GM19438 (cell line): ENCODE measurements at regions not wholly inside any gene's neighbourhood (a gene's known extent, or its start where the extent isn't known, plus 50 kb on each side); places are given as distances from the start of the nearest gene placed in this dataset.

Experiments
- ATAC-seq: cut with Tn5 transposase; IDR thresholded peaks from one replicate; pipeline ENCODE4 v1.9.1; 2021; ENCODE audit warnings: low read depth; ENCODE audit not compliant: unreplicated experiment

DNA sequence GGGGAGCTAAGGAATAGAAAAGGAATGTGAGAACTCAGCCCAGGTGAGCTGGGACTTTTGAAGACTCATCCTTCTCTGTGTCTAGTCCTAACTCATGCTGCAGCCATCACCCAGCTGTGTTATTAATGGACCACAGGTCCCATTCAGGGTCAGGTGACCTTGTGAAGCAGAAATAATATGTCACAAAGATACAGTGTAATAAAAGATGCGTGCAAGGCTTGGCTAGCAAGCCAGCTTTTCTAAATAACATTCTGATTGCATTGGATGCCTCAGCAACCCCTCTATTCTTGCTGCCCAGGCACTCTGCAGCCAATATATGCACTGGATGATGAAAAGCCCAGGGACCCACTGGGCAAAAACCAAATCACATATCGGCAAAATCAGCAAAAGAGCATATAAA is 393.1 kb upstream of the PIK3C3 start:
- ATAC-seq = no peak

DNA sequence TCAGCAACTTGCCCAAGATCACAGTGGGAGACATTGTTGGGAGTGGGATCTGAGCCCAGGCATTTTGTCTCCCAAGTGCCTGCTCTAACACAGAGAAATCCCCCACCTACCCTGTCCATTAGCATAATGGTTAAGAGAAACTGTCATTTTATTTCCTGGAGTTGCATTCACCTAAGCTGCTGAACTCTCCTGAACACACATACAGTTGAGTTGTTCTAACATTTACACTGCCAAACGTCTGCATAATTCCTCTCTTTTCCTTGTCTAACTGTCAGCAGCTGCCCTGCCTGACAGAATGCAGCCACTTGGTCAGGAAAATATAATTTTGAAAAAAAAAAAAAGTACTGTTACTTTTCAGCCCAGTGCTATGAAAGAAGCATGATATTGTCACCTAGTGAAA is 396.3 kb upstream of the PIK3C3 start:
- no peak for ATAC-seq

DNA sequence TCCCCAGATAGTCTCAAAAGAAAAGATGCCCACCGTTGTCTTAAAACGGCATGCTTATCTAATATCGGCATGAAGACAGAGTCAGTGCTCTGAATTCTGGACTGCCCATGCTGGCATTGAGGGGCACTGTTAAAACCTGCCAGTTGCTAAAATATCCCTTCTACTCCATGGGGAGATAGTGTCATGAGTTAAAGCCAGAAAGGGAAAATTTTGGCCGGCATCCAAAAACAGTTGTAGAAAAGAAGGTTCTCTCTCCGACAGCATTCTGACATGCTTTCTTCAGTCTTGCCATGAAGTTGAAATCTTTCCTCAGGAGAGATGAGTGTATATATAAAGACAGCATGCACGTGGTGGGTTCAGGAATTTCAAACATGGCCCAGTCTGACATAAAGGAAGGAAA is 401.3 kb upstream of the PIK3C3 start:
- ATAC-seq = no peak

DNA sequence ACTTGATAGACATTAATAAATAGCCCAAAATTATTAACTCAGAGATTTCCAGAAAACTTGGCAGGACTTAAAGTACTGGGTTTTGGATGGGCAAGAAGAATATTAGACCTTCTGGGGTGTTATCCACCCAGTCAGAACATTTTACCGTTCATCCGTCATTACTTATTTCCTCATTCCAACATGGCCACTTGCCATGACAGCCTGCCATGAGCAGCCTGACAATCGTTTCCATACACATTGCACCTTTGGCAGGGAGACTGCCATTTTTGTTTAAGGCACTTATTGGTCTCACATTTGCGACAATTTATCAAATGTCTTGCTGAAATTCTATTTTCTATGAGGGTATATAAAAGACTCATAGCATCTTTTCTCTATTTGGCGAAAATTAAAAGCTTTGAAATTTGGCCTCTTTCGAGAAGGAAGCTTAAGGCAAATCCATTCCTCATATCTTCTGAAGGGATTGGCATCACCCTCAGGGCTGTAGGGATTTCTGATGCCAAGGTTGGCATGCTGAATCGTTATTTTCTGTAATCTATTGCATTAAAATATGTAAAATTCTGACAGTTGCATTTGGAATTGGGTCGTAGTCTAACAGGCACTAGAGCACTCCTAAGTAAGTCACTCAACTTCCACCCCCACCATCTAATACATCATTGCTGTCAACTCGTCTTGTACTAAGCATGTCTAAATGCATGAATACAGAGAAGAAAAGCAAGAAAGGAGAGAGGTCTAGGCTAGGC is 406.3 kb upstream of the PIK3C3 start:
- ATAC-seq = no peak

DNA sequence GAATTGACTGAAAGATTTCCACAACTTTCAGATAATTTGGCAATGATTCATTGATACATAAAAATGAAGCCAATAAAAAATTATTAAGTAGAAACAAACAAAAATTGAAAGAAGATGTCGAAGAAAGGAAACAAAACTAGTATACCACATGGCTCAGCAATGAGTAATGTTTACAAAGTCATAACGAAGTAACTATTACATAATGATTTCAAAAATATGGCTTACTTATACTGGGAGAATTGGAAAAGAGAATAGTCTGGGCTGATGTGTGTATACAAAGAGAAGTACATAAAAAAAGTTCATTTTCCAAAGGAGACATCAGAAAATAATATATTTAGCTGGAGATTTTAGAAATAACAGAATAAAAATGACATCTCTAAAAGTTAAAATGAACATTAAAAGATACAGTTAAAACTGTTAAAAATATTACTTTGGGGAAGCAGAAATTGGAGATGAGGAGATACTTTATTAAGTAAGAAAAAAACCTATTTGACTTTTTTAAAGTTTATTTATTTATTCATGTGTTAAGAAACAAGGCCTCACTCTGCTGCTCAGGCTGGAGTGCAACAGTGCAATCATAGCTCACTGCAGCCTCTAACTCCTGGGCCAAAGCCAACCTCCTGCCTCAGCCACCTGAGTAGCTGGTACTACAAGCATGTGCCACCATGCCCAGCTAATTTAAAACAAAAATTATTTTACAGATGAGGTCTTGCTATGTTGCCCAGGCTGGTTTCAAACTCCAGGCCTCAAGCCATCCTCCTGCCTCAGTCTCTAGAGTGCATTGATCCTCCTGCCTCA is 409.7 kb upstream of the PIK3C3 start:
- ATAC-seq = no peak

DNA sequence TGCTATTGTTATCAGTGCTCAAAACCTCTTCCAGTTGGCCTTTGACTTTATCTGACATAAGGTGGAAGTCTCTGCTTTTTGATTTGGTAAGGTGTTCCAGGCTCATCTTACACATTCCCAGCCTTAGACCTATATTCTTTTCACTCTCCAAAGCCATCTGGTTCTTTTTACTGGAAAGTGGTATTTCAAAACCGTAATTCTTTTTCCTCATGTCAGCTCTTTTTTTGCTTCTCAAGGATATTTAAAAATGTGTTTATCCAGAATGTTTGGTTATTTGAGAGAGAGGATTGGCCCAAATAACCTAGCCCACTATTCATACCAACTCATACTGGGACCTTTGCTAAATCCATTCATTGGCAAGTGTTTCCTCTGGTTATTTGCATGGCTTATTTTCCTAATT is 411.2 kb upstream of the PIK3C3 start:
- ATAC-seq = no peak

DNA sequence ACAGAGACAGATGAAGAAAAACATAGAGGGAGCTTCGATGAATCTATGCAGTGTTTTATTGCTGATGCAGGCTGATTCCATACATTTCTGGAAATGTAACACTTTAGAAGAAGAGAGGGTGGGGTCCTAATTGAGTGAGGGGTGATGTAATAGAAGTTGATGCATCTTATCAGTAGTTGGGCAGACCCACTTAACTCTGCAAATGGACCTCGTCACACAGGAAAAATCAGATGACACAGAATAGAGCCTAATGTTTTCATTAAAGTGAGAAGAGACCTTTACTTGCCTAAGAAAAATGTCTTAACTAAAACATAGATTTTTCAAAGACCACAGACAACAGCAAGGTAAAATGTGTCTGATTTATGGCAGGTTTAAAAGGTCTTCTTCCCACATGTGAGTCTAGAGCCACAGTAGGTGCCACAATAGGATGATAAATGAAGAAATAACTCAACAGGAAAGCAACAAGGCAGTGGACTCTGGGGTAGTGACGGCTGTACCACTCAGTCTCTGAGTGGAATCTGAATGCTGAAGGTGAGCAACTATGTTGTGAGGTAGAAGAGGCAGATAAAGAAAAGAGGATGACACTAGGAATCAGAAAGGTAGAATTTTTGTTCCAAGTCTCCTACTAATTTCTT is 414.7 kb upstream of the PIK3C3 start:
- ATAC-seq = no peak

DNA sequence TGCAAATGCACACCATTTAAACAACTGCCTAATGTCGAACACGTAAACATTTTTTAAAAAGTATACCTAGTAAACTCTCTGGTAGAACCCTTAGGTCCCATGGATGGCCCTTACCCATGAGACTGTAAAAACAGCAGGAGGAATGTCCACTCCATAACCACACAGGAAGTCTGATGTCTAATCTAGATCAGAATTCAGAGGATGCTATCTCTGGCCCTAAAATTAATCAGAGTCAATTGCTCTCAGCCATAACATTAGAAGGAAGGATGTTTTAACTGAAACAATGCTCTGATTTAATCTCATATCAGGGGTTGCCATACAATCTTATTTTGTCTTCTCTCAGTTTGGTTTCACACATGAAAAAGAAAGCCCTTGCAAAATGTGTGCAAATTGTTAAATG is 416.3 kb upstream of the PIK3C3 start:
- no peak for ATAC-seq

DNA sequence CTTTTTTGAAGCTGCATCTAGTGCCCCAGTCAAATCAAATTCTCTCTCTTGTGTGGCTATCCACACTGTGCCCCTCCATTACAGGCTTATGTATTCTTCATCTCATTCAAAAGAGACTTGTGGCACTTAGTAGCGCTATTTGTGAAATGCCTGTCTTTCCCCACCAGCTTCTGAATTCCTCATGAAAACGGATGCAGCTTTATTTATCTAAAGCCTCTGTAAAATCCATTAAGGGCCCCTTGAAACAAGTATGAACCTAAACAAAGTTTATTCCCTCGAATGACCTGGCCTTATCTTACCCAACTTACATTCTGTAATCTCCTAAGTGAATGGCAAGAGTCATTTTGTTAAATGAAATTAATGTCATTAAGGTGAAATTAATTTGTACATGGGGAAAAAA is 417.4 kb upstream of the PIK3C3 start:
- no peak for ATAC-seq

DNA sequence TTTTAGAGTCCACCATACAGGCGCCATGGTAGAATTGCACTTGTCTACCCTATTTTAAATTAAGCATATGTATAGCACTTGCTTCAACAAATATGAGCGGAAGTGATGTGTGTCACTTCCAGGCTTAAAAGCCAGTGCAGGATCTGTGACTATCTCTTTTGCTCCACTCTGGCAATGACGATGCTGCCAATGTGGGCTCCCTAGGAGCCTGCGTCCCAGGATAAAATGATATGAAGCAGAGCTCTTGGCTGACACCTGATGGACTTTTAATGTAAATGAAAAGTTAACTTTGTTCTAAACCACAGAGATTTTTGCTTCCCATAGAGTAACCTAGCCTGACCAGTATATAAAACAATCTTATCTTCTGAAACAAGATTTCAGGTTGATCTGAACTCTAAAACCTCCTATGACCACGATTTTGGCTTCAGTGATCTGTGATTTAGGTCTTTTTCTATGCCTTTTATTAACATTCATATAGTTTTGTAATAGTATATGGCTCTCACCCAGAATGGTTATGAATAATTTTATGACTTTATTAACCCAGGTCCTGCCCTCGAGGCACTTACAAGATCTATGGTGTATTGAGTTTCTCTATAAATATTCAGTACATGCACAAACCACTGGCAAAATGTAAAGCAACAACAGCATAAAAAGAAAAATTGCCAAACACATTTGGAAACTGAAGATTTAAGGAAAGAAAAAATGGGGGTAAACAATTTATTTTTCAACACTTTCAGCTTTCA is 422.5 kb upstream of the PIK3C3 start:
- no peak for ATAC-seq

DNA sequence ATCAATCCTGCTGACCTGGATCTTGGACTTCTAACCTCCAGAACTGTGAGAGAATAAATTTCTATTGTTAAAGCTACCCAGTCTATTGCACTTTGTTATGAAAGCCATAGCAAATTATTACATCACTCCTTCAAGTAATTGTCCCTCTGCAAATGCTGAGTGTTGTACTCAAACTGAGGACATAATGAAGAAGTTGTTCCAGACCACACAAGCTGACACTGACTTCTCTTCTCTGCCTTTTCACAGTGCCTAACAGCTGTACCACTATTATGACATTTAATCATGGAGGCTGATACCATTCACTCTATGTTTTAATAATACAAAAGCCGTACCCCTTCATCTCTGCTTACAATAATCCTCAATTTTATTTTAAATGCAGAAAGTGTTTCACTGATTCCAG is 424.1 kb upstream of the PIK3C3 start:
- ATAC-seq = no peak

DNA sequence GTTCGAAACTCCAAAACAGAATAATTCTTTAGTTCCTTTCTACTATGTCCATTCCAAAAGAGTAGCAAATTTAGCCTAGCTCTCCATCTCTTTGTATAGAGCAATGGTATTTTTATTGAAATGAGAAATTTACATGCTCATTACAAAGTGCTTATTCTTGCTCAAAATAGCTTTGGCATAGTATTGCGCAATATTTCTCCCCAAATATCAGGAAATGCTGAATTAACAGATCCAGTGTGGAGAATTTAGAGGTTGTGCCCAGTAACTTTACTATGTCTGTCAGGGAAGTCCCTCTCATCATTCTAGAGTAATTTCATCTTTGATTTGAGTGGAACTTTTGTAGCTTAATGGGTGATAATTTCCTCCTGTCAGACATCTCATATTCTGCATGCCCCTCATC is 425.9 kb upstream of the PIK3C3 start:
- ATAC-seq = no peak

DNA sequence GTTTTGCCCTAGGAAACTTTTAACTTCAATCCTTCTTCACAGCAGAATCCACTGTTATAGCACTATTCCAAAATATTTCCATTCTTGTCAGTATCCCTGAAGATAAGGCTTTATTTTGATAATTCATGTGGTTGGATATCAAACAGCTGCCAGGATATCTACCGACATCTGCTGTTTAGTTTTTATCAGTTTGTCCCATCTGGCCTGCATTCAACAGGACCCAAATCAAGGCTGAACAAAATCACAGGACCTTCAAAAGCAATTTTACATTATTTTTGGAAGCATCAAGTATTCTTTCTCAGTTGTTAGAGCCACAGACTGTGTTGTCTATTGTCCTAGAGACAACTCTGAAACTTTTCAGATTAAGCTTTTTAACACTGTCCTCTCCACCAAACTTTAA is 429.0 kb upstream of the PIK3C3 start:
- no peak for ATAC-seq

DNA sequence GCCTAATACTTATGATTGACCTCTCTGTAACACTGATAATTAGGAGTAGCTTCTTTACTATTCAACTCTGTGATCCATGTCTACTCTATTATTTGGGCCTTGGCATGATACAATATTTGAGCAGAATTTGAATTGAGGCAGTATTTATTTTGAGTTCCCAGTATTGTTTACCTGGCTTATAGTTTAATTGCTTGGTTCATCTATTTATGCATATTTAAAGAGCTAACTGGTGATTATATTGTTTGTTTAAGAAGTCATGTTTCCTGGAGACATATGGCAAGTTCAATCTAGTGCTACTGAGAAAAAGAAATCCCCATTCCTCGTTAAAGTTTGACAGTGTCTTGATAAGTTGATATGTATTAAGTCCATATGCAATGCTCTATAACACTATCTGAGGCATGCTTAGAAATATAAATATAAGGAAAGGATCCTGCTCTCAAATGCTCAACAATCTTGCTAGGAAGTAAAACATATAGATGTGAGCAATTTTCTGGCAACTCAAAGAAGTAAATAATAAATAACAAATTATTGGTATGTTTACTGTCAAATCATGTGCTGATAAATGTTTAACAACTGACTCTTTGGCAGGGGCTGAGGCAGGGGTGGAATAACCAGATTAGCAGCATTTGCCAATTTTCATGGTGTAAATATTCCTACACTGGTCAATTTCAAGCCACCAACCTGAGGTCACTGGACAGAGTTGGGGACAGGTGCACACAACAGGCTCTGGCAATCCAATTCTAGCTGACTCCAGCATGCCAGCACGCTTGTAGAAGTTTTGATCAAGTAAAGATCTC is 430.2 kb upstream of the PIK3C3 start:
- no peak for ATAC-seq

DNA sequence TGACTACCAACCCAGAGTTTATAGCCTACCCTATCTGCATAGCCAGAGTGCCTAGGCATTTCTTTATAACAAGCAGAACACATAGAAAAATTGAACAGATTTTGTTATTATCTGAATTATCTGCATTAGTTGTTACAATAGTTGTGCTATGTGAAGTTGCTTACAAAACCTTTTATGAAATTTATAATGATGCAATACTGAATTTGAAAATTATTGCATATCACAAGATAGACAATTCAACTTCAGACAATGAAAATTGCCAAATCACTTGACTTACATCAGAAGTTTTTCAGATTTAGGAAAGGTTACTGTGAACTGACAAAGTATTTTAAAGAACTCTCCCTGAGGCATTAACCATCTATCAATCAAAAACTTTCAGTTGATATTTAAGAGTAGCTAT is 437.9 kb upstream of the PIK3C3 start:
- ATAC-seq = no peak

DNA sequence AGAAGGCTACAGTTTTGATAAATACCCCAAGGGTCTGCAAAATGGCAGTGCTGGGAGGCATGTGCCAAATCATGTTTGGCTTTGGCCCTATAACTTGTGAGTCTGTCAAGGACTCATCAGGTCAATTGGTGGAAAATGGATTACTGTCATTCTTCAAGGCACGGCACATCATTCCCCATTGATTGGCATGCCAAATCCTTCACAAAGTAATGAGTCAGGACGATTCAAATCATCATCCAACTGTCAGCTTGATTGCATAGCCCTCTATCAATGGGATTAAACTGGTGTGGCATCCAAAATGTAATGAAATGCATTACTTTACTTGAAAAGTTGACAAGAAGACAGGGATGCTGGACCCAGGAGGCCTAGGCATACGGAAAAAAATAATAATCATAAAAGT is 441.6 kb upstream of the PIK3C3 start:
- no peak for ATAC-seq

DNA sequence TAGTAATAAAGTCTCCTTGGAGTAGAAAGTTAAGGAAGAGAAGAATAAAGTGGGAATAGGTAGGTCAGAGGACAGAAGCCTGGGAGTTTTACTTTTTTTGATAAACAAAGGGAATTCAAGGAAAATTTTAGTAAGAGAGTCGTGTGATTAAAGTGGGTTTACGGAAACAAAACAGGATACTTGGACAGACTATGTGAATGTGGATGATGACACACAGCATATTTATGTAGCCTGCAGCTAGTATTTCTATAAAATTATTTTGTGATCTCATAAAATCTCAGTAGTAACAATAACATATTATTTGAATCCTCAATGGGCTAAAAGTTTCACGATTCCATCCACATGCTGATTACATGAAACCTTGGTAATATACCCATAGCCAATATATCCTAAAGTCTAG is 450.7 kb upstream of the PIK3C3 start:
- ATAC-seq = no peak

DNA sequence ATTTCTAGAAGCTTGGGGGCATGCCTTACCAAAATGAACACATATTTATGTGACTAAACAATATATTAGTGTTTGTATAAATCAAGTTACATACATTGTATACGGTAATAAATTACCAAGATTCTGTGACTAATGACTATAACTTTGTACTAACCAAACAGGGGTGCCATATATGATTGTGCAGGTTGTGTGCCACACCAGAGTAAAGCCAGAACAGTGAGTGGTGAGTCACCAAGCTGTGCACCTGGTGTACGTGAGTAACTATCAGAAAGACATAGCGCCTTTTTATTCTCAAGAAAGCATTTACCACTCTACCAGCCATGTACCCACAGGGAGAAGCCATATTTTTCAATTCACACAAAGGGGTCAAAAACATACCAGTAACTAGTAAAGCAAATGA is 453.2 kb upstream of the PIK3C3 start:
- ATAC-seq = no peak

DNA sequence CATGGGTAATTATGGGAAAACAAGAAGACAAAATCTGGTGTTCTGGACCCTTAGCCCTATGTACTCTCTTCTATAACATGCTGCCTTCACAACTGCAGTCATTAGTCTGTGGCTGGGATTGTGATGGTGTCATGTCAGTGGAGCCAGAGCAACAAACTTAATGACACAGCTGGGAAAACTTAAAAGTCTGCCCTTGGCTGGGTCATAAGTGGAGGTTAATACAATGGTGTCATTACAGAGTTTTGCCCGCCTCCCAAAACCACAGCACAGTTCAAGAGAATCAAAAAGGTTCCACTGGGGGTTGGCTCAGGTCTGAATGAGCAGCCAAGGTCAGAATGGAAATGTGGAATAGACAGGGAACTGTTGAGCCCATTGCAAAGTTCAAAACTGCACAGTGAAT is 455.7 kb upstream of the PIK3C3 start:
- ATAC-seq = no peak

DNA sequence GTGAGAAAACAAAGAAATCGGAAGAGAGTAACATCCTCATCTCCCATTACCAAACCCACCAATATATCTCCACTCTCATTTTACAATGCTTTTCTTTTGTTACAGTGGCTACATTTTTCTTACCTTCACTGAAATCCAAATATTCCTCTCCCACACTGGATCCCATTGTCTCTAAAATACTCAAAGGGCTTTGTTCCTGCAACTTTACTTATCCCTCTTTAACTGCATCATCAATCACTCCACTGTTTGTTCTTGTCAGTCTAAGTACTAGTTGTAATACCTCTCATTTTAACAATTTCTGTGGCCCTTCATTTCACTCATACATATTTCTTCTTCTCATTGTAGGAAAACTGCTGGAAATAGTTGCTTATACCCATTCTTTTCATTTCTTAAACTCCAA is 464.2 kb upstream of the PIK3C3 start:
- no peak for ATAC-seq
